ENCODE measurements at regions not wholly inside any gene's neighbourhood (a gene's known extent, or its start where the extent isn't known, plus 50 kb on each side); places are given as distances from the start of the nearest gene placed in this dataset.

DNA sequence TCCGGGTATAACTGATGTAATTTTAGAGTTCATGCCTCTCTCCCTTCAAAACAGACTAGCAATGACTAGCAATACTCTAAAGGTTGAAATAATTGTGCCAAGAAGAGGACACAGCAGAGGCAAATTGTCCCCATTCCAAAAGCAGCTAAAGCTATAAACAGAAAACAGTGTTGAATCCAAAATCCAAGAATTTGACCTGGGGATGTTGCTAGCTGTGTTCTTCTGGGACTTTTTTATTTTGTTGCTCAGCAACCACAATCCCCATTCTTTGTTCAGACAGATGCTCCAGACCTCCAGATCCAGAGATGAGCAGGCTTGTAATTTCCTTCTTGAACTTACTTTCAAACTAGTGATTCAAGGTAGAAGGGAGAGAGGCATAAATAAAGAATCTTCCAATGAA lies 191.5 kb downstream of the FOXB1 start:
- Histone ChIP-seq H3K9me3 (replicated peaks; ENCODE audit: control insufficient read depth, low read depth, low read length) (no peaks in the 10 kb centered on the region), H3K27ac (ENCODE audit: low read length) (peak overlapping the region; percentile 61), H3K4me1 (ENCODE audit: control insufficient read depth, insufficient read depth, low read length) (no peaks in the 10 kb centered on the region), H3K4me3 (ENCODE audit: low read length) (no peak overlapping the region), H3K27me3 (ENCODE audit: control insufficient read depth, insufficient read depth, low read length) (no peaks in the 10 kb centered on the region), H3K36me3 (ENCODE audit: control insufficient read depth, insufficient read depth, low read length) (no peaks in the 10 kb centered on the region)
- WGBS (ENCODE audit: insufficient coverage) = no CpG with 5 or more reads among the region's 1 CpG
- DNase-seq = peak; percentile 95

- WGBS (ENCODE audit: insufficient coverage) = 15% methylated on average over 4 of the region's 11 CpGs
Measured at GRCh38 chr15:60204131-60204885, 193.5 kb downstream of the ANXA2 start.

DNA sequence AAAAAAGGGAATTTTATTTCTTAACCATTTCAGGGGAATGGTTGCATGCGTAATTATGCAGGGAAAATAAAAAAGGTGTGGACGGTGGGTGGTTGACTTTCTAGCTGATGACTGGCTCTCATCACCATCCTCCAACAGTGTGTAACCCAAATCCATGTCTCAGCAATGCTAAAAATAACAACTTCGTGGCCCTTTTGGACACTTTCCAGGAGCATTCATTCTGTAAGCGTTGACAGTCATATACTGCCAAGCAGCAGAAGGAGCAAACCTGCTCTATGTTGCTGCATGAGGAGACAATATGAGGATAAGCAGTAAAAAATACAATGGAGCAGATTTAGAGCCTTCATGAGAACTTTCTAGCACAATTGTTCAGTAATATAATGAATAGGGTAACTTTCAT lies 189.1 kb downstream of the ANXA2 start:
- Histone ChIP-seq H3K27me3 (ENCODE audit: control insufficient read depth, insufficient read depth, low read length) (peaks cover 4% of the 10 kb centered on the region), H3K4me1 (ENCODE audit: control insufficient read depth, insufficient read depth, low read length) (no peaks in the 10 kb centered on the region), H3K9me3 (replicated peaks; ENCODE audit: control insufficient read depth, low read depth, low read length) (no peaks in the 10 kb centered on the region), H3K4me3 (ENCODE audit: low read length) (no peak overlapping the region), H3K36me3 (ENCODE audit: control insufficient read depth, insufficient read depth, low read length) (no peaks in the 10 kb centered on the region), H3K27ac (ENCODE audit: low read length) (no peak overlapping the region)
- peak; percentile 57 for DNase-seq
- 0% methylated on average over 2 of the region's 4 CpGs for WGBS (ENCODE audit: insufficient coverage)

More at GRCh38 chr15:60204131-60204885, 193.5 kb downstream of the ANXA2 start:
- no peak overlapping the region for H3K4me3 ChIP-seq (ENCODE audit: low read length)
- H3K4me1 ChIP-seq (ENCODE audit: control insufficient read depth, insufficient read depth, low read length) = no peaks in the 10 kb centered on the region
- no peak overlapping the region for H3K27ac ChIP-seq (ENCODE audit: low read length)
- no peaks in the 10 kb centered on the region for H3K9me3 ChIP-seq (replicated peaks; ENCODE audit: control insufficient read depth, low read depth, low read length)
- DNase-seq = no peak
- H3K36me3 ChIP-seq (ENCODE audit: control insufficient read depth, insufficient read depth, low read length) = no peaks in the 10 kb centered on the region
- H3K27me3 ChIP-seq (ENCODE audit: control insufficient read depth, insufficient read depth, low read length) = peaks cover 2% of the 10 kb centered on the region

DNA sequence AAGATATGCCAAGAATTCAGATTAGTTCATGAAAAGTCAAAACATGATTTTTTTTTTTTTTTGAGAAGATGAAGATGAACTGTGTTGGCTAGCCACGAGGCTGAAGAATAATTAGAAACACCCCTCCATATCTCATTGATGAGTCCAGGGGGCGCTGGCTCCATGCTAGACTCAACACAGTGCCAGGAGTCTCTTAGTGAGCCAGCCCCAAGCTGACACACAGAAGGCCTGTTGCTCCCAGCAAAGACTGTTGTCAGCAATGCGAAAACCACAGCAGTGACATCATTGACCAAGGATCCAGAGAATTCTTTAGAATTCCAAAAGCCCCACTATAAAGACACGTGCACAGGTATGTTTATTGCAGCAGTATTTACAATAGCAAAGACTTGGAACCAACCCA lies 185.2 kb downstream of the ANXA2 start:
- H3K27me3 ChIP-seq (ENCODE audit: control insufficient read depth, insufficient read depth, low read length) = peaks cover 2% of the 10 kb centered on the region
- H3K27ac ChIP-seq (ENCODE audit: low read length) = no peak overlapping the region
- H3K4me1 ChIP-seq (ENCODE audit: control insufficient read depth, insufficient read depth, low read length) = no peaks in the 10 kb centered on the region
- 67% methylated on average over 1 of the region's 4 CpGs for WGBS (ENCODE audit: insufficient coverage)
- no peaks in the 10 kb centered on the region for H3K36me3 ChIP-seq (ENCODE audit: control insufficient read depth, insufficient read depth, low read length)
- DNase-seq = no peak
- no peak overlapping the region for H3K4me3 ChIP-seq (ENCODE audit: low read length)
- no peaks in the 10 kb centered on the region for H3K9me3 ChIP-seq (replicated peaks; ENCODE audit: control insufficient read depth, low read depth, low read length)

DNA sequence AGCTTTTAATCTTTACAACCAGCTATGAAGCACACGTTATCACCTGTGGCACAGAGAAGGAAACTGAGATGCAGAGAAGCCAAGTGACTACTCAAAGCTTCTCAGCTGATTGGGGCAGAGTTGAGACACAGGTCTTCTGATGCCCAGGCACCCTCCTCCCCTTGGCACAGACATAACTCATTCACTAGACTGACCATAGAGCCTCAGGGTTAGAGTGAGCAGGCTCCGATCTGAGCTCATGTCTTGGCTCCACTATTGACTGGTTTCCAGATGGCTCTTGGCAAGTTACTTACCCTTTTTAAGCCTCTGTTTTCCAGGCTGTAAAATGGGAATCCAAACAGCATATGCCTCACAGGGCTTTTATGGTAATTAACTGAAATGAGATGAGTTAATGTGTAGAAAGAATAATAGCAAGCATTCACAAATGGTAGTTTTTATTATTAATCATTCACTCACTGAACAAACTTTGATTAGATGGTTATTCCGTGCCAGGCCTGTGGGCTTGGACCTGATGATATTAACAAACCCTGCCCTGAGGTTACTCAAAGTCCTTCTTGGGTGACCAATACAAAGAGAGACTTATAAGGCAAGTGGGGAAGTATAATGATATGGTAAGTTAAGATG lies 184.3 kb downstream of the ANXA2 start:
- no peak for DNase-seq
- Histone ChIP-seq H3K4me1 (ENCODE audit: control insufficient read depth, insufficient read depth, low read length) (no peaks in the 10 kb centered on the region), H3K9me3 (replicated peaks; ENCODE audit: control insufficient read depth, low read depth, low read length) (no peaks in the 10 kb centered on the region), H3K4me3 (ENCODE audit: low read length) (no peak overlapping the region), H3K27me3 (ENCODE audit: control insufficient read depth, insufficient read depth, low read length) (peaks cover 2% of the 10 kb centered on the region), H3K27ac (ENCODE audit: low read length) (no peak overlapping the region), H3K36me3 (ENCODE audit: control insufficient read depth, insufficient read depth, low read length) (no peaks in the 10 kb centered on the region)
- 70% methylated on average over 3 of the region's 3 CpGs for WGBS (ENCODE audit: insufficient coverage)

GRCh38 chr15:60214201-60214600 lies 183.6 kb downstream of the ANXA2 start:
- Histone ChIP-seq H3K27me3 (ENCODE audit: control insufficient read depth, insufficient read depth, low read length) (peaks cover 2% of the 10 kb centered on the region), H3K9me3 (replicated peaks; ENCODE audit: control insufficient read depth, low read depth, low read length) (no peaks in the 10 kb centered on the region), H3K36me3 (ENCODE audit: control insufficient read depth, insufficient read depth, low read length) (no peaks in the 10 kb centered on the region), H3K4me3 (ENCODE audit: low read length) (no peak overlapping the region), H3K27ac (ENCODE audit: low read length) (no peak overlapping the region), H3K4me1 (ENCODE audit: control insufficient read depth, insufficient read depth, low read length) (no peaks in the 10 kb centered on the region)
- 80% methylated on average over 1 of the region's 4 CpGs for WGBS (ENCODE audit: insufficient coverage)
- no peak for DNase-seq

DNA sequence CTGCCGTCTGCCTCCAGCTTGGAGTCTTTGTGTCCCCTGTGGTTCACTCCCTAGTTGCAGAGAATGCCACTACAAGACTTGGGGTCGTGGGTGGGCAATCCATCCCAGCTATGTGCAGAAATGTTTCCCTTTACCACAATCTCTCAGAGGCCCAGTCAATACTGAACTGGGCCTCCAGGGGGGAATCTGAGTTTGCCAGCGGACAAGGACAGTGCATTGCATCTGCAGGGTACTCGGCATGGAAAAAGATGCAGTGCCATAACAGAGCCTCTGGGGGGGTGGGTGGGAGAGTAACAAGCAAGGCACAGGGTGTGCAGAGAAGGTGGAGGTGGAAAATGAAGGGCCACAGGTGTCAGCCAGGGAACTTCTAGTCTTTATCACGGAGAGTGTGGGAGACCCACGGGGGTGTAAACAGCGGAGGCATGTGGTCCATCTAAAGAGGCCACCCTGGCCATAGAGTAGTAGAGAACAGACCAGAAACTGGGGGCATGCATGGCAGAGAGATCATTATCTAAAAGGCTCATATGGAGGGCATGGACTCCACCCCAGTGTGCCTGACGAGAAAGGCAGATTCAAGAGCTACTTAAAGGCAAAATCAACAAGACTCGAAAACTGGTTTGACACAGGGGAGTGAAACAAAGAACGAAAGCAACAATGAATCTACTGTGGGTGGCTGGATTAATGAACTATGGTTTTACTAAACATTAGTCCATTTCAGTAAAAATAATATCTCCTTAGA lies 182.4 kb downstream of the ANXA2 start:
- H3K36me3 ChIP-seq (ENCODE audit: control insufficient read depth, insufficient read depth, low read length) = no peaks in the 10 kb centered on the region
- H3K27ac ChIP-seq (ENCODE audit: low read length) = no peak overlapping the region
- H3K4me1 ChIP-seq (ENCODE audit: control insufficient read depth, insufficient read depth, low read length) = no peaks in the 10 kb centered on the region
- 78% methylated on average over 8 of the region's 10 CpGs for WGBS (ENCODE audit: insufficient coverage)
- peaks cover 2% of the 10 kb centered on the region for H3K27me3 ChIP-seq (ENCODE audit: control insufficient read depth, insufficient read depth, low read length)
- no peak for DNase-seq
- H3K4me3 ChIP-seq (ENCODE audit: low read length) = no peak overlapping the region
- H3K9me3 ChIP-seq (replicated peaks; ENCODE audit: control insufficient read depth, low read depth, low read length) = no peaks in the 10 kb centered on the region

DNA sequence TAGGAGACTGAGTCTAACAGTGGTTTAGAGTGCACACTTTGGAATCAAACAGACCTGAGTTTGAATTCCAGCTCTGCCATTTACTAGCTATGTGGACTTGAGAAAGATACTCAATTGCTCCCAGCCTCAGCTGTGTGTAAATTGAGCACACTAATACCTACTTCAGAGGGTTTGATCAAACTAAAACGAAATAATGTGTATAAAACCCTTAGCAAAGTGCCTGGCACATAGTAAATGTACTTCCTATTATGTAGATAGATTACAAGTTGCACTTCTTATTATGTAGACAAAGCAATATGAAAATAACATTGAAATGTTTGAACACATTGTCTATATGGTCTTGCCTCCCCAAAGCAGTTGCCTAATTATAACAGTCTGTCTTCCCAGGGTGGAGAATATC lies 180.6 kb downstream of the ANXA2 start:
- Histone ChIP-seq H3K27ac (ENCODE audit: low read length) (no peak overlapping the region), H3K4me1 (ENCODE audit: control insufficient read depth, insufficient read depth, low read length) (no peaks in the 10 kb centered on the region), H3K9me3 (replicated peaks; ENCODE audit: control insufficient read depth, low read depth, low read length) (no peaks in the 10 kb centered on the region), H3K36me3 (ENCODE audit: control insufficient read depth, insufficient read depth, low read length) (no peaks in the 10 kb centered on the region), H3K27me3 (ENCODE audit: control insufficient read depth, insufficient read depth, low read length) (peaks cover 2% of the 10 kb centered on the region), H3K4me3 (ENCODE audit: low read length) (no peak overlapping the region)
- DNase-seq = no peak
- WGBS (ENCODE audit: insufficient coverage) = no CpG with 5 or more reads among the region's 1 CpG

DNA sequence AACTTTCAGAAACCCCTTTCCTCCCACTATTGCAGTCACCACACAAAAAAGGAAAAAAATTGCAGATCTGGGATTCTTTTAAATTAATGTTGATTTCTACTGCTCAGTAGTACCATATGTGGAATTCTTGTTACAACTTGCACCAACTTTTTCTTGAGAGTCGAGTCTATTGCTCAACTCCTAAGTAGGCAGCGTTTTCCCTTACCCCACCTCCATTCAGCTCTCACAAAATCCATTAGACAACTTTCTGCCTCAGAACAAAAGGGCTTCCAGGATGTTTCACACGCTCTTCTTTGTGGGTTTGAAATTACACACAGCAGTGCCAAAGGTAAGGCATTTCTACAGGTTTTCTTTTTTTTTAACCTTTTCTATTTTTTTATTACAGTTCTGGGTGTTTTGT lies 179.5 kb downstream of the ANXA2 start:
- Histone ChIP-seq H3K9me3 (replicated peaks; ENCODE audit: control insufficient read depth, low read depth, low read length) (no peaks in the 10 kb centered on the region), H3K4me1 (ENCODE audit: control insufficient read depth, insufficient read depth, low read length) (no peaks in the 10 kb centered on the region), H3K4me3 (ENCODE audit: low read length) (no peak overlapping the region), H3K36me3 (ENCODE audit: control insufficient read depth, insufficient read depth, low read length) (no peaks in the 10 kb centered on the region), H3K27ac (ENCODE audit: low read length) (no peak overlapping the region), H3K27me3 (ENCODE audit: control insufficient read depth, insufficient read depth, low read length) (peaks cover 2% of the 10 kb centered on the region)
- 60% methylated on average over 1 of the region's 3 CpGs for WGBS (ENCODE audit: insufficient coverage)
- DNase-seq = no peak

DNA sequence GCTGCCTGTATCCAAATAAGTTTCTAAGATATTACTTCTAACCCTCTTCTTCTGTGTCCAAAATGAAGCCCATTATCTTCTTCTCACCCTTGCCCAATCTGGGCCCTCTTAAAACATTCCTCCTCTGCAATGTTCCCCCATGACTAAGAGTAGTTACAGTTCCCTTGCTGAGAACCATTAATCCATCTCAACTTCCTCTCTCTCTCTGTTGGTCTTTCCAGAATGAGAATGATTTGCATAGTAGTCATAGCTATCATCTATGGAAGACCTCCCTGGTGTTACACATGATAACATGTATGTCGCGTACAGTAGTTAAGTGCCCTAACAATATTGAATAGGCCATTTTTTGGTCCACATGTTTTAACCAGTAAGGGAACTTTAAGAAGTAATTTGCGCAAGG lies 177.9 kb downstream of the ANXA2 start:
- no peaks in the 10 kb centered on the region for H3K4me1 ChIP-seq (ENCODE audit: control insufficient read depth, insufficient read depth, low read length)
- H3K36me3 ChIP-seq (ENCODE audit: control insufficient read depth, insufficient read depth, low read length) = no peaks in the 10 kb centered on the region
- WGBS (ENCODE audit: insufficient coverage) = 80% methylated on average over 2 of the region's 3 CpGs
- DNase-seq = no peak
- no peaks in the 10 kb centered on the region for H3K9me3 ChIP-seq (replicated peaks; ENCODE audit: control insufficient read depth, low read depth, low read length)
- no peaks in the 10 kb centered on the region for H3K27me3 ChIP-seq (ENCODE audit: control insufficient read depth, insufficient read depth, low read length)
- H3K4me3 ChIP-seq (ENCODE audit: low read length) = no peak overlapping the region
- no peak overlapping the region for H3K27ac ChIP-seq (ENCODE audit: low read length)

All from muscle of leg (tissue), 3 donors.